GM18507 (cell line): ENCODE measurements at regions not wholly inside any gene's neighbourhood (a gene's known extent, or its start where the extent isn't known, plus 50 kb on each side); places are given as distances from the start of the nearest gene placed in this dataset.
"Not testable (repeated sequence)": the region's sequence is repeated elsewhere in the genome, so short reads cannot be mapped to it uniquely, and the experiment has no call there.

Experiments used
- DNase-seq: peaks from one replicate; pipeline ENCODE4 v3.0.0; 2011; ENCODE audit warnings: low read depth; ENCODE audit not compliant: insufficient read length; ENCODE audit errors: extremely low spot score
- FAIRE-seq: peaks from 2 replicates; lab custom pipeline; 2011; peaks lifted over from hg19 to GRCh38; lab: Jason Lieb, UNC

DNA sequence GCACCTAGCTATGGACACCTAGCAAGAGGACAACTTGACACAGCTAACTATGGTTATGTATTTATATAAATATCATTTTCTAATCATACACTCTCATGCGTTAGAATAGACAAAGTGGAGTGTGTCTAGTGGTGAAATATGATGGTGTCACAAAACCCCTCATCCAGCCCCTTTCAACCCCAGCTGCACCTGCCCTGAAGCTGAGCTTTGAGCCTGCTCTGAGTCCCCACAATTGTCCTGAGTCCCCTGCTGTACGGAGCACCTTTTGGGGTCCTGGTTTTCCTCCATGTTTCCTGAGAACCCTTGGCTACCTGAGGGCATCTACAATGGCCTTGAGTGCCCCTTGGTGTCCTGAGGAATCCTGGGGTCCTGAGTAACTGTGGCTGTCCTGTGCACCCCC, 1072.8 kb downstream of the TMEM121 start:
- no peak for FAIRE-seq

DNA sequence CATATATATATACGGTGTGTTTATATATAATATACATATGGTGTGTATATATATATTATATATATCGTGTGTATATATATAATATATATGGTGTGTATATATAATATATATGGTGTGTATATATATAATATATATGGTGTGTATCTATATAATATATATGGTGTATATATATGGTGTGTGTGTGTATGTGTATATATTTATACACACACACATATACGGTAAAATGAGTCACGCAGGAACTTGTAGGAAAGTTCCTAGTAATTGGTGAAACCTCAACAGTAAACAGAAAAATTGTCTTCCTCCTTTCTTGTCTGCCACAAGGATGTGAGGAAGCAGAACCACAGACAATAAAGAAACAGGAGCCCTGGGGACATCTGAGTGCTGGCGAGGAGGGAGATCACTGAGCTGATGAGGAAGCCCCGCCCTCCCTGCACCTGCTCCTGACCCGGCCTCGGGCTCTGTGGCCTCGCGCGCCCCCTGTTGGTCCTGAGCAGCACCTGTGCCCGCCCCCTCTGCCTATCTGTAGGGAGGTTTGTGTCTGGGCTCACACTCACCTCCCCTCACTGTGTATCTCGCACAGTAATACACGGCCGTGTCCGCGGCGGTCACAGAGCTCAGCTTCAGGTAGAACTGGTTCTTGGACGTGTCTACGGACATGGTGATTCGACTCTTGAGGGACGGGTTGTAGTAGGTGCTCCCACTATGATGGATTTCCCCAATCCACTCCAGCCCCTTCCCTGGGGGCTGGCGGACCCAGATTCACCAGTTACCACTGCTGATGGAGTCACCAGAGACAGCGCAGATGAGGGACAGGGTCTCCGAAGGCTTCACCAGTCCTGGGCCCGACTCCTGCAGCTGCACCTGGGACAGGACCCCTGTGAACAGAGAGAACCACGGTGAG, 1079.4 kb downstream of the TMEM121 start:
- FAIRE-seq = peak; percentile 83
- peak; percentile 67 for DNase-seq

More for the DNA sequence above, 1072.8 kb downstream of the TMEM121 start:
- no peak for DNase-seq

DNA sequence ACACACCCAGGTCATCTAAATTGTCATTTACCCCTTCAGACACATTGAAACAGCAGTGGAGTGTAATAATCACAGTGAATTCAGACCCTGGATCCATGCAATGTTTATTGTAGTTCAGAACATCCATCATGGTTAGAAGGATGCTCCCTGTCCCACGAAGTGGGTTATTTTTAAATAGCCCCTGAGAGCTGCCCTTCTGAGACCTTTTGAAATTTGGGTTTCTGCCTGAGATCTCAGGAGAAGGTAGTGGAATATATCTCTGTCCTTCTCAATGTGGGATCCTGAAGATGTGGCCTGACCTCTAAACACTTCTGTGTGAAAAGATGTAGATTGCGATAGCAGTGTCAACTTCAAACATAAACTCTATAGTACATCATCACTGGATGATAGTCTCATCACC, 1080.6 kb downstream of the TMEM121 start:
- no peak for FAIRE-seq
- DNase-seq = no peak

DNA sequence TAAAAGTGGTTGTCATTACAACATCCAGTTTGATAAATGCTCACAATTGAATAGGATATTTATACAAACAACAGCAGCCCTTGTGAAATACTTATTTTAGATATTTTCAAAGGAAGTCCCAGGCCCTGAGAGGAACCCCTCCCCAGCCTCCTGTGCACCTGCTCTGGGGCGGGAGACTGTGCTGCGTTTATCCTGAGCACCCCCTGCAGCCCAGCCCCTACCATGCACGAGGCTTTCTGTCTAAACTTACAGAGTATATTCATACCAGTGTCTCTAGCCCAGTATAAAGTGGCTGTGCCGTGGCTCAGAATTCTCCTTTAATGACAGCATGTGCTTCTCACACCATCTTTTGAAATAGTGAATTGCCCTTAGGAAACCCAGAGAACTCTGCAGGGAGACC, 1084.3 kb downstream of the TMEM121 start:
- no peak for FAIRE-seq
- DNase-seq = no peak

DNA sequence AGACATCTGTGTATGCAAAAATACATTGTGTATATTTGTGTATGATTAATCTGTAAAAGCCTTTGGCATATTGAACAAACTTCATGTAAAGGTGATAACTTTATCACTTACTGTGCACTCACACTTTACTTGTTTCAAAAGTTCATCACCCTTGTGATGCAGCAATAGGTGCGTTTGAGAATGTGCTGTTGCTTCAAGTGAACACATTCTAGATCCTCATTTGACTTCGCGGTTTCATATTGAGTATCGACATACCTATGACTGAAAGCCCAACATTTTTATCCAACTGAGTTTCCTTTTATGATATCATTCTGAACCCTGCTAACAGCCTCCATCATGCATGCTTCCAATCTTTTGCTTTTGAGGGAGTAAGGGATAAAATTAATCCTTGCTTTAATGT, 1086.9 kb downstream of the TMEM121 start:
- no peak for DNase-seq
- FAIRE-seq = no peak

DNA sequence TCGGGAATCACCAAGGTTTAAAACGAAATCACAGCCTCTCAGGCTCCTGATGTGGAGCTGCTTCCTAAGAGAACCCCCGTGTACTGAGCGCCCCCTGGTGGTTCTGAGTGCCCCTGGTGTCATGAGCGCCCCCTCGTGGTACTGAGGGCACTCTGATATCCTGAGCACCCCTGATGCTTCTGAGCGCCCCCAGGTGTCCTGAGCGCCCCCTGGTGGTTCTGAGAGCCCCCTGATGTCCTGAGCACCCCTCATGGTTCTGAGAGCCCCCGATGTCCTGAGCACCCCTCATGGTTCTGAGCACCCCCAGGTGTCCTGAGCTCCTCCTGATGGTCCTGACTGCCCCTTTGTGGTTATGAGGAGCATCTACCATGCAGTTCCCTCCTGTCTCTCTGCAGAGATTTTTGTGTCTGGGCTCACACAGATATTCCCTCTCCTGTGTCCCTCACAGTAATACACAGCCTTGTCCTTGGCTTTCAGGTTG, 1092.1 kb downstream of the TMEM121 start:
- DNase-seq = not testable (repeated sequence)
- peak; percentile 24 for FAIRE-seq

DNA sequence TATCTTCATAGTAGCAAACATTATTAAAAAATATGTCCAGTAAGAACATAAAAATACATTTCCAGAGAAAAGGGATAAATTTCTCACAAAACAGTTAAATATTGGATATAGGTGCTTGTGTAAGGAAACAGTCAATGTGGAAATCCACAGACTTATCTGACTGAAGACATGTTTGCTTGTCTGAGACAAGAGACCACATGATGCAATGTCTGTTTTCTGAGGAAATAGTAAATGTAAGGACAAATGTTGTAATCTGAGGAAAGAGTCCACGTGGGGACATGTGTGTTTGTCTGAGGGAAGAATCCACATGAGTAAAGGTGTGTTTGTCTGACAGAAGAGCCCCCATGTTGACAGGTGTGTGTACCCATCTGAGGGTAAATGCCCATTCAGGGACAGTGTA, 1093.2 kb downstream of the TMEM121 start:
- FAIRE-seq = no peak
- no peak for DNase-seq

DNA sequence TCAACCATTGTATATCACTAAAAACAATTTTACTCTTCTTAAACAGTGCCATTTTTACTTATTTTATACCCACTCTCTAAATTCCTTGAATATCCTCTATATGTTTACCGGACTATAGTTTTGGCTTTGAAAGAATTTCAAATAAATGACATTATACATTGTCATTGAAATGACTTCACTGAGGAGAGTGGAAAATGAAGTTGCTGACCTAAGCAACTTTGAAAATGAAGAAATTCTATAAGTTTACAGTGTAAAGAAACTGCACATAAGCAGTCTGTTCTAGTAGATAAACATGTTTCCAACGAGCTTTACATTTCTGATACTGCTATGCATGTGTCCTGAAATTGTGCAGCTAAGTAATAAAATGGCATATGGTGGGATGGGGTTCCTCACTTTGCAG, 1094.0 kb downstream of the TMEM121 start:
- no peak for FAIRE-seq
- no peak for DNase-seq

DNA sequence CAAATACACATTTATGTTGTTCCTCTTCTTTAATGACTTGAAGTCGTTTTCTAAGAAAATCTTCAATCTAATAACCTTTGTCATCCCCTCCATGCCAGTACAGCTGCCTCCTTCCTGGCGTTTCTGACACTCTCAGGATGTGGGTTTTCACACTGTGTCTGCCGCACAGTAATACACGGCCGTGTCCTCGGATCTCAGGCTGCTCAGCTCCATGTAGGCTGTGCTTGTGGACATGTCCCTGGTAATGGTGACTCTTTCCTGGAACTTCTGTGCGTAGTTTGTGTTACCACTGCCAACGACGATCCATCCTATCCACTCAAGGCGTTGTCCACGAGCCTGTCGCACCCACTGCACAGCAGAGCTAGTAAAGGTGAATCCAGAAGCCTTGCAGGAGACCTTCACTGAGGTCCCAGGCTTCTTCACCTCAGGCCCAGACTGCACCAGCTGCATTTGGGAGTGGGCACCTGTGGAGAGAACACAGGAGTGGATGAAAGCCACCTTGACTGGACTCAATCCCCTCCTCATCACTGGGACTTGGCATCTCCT, 1095.9 kb downstream of the TMEM121 start:
- DNase-seq = no peak
- FAIRE-seq = no peak

DNA sequence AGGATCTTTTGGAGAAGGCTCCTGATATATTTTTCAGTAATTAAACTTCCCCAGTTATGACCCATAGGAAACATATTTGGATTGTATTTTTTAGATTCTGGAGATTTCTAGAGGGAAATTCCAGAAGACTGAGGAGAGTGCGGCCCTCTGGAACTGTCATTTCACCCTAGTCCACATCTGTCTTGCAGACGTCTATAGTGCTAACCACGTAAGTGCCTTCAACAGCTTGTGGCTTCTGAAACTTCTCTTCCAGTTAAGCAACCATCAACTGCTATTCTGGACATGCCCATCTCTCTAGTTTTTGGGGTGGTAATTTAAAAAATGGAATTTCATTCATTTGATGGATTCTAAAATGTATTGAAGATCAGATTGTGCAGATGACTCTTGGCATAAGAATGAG, 1098.8 kb downstream of the TMEM121 start:
- DNase-seq = no peak

DNA sequence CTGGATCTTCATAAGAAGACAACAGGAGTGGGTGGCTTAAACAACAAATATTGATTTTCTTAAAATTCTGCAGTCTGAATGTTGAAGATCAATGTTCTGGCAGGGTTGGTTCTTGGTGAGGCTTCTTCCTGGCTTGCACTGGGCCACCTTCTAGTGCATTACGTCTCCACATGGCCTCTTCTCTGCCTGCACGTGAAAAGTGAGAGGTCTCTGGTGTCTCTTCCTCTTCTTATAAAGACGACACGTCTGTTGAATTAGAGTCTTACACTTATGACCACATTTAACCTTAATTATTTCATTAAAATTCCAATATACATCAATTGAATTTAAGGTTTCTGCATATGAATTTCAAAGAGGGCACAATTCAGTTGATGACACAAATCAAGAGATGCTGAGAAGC, 1100.1 kb downstream of the TMEM121 start:
- not testable (repeated sequence) for FAIRE-seq, DNase-seq

More for the DNA sequence above, 1098.8 kb downstream of the TMEM121 start:
- no peak for FAIRE-seq

DNA sequence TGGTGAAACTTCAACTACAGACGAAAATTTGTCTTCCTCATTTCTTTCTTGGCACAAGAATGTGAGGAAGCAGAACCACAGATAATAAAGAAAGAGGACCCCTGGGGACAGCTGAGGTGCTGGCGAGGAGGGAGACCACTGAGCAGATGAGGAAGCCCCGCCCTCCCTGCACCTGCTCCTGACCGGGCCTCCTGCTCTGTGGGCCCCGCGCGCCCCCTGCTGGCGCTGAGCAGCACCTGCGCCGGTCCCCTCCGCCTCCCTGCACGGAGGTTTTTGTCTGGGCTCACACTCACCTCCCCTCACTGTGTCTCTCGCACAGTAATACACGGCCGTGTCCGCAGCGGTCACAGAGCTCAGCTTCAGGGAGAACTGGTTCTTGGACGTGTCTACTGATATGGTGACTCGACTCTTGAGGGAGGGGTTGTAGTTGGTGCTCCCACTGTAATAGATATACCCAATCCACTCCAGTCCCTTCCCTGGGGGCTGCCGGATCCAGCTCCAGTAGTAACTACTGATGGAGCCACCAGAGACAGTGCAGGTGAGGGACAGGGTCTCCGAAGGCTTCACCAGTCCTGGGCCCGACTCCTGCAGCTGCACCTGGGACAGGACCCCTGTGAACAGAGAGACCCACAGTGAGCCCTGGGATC, 1100.7 kb downstream of the TMEM121 start:
- FAIRE-seq = peak; percentile 94
- DNase-seq = peak; percentile 36

DNA sequence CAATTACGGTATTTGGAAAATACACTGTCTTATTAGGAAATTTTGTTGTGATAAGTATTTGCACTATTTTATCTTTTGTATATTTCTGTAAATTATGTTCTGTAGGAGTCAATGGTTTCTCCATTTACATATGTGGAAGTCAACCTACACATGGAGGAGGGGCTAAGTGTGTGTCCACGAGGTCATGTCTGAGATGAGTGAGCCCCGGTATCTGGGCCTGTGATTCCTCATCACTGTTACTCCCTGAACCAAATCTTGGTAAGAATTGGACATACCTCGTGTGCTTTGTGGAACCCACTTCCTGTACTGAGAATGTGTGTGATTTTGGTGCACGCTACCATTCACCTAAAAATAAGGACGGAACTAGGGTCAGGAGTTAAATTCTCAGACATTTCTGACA, 1105.5 kb downstream of the TMEM121 start:
- DNase-seq = no peak
- FAIRE-seq = no peak

DNA sequence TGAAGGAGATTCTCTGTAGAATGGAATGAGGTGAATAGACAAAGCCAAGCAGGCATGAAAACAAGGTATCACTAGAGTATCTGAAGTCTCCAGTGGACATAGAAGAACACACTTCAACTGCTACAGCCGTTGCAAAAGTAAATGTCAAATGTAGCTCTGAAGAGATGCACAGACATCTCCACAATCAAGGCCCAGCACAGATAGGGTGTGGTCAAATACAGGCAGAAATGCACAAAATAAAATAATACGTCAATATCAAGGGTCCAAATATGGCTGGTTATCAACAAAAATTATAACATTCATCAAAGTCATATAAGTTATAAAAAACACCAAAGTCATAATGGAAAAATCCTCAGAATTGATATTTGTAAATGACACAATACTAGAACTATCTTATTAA, 1107.3 kb downstream of the TMEM121 start:
- DNase-seq (no peak), FAIRE-seq (no peak)

DNA sequence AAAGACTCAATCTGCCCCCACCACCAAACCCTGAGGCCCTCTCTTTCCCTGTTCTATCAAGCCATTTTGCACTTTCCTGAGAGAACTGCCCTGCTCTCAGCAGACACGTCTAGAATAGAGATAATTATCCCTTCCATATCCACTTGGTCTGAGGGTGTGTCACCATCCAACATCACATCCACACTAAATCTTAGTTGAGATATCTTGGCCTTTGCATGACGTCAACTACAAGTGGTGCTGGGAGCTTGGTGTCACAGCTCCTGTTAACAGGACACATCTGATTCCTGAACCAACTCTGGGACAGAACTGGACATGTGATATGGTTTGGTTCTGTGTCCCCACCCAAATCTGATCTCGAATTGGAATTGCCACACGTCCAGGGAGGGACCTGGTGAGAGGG, 1109.2 kb downstream of the TMEM121 start:
- FAIRE-seq (no peak), DNase-seq (no peak)

DNA sequence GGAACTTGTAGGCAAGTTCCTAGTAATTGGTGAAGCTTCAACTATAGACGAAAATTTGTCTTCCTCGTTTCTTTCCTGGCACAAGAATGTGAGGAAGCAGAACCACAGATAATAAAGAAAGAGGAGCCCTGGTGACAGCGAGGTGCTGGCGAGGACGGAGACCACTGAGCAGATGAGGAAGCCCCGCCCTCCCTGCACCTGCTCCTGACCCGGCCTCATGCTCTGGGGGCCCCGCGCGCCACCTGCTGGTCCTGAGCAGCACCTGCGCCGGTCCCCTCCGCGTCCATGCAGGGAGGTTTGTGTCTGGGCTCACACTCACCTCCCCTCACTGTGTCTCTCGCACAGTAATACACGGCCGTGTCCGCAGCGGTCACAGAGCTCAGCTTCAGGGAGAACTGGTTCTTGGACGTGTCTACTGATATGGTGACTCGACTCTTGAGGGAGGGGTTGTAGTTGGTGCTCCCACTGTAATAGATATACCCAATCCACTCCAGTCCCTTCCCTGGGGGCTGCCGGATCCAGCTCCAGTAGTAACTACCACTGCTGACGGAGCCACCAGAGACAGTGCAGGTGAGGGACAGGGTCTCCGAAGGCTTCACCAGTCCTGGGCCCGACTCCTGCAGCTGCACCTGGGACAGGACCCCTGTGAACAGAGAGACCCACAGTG, 1112.5 kb downstream of the TMEM121 start:
- not testable (repeated sequence) for FAIRE-seq, DNase-seq

DNA sequence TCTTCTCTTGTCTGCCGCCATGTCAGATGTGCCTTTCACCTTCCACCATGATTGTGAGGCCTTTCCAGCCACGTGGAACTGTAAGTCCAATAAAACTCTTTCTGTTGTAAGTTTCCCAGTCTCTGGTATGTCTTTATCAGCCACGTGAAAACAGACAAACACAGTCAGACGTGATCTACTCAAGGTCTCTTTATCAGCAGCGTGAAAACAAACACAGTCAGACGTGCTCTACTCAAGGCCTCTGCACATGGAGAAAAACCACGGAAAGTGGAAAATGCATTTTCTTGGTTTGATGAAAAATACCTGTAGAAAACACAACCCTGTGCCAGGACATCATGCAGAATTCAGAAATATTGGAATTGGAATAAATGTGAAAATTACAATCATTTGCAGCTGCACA, 1115.7 kb downstream of the TMEM121 start:
- FAIRE-seq = no peak
- no peak for DNase-seq

DNA sequence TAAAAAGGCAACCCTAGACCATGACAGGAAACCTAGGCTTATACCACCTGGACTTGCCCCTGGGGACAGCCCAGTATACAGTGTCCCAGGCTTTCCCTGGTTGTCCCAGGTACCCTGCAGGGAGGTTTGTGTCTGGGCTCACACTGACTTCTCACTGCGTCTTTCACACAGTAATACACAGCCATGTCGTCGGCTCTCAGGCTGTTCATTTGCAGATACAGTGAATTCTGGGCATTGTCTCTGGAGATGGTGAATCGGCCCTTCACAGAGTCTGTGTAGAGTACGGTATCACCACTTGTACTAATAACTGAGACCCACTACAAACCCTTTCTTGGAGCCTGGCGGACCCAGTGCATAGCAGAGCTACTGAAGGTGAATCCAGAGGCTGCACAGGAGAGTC, 1116.6 kb downstream of the TMEM121 start:
- not testable (repeated sequence) for FAIRE-seq, DNase-seq

DNA sequence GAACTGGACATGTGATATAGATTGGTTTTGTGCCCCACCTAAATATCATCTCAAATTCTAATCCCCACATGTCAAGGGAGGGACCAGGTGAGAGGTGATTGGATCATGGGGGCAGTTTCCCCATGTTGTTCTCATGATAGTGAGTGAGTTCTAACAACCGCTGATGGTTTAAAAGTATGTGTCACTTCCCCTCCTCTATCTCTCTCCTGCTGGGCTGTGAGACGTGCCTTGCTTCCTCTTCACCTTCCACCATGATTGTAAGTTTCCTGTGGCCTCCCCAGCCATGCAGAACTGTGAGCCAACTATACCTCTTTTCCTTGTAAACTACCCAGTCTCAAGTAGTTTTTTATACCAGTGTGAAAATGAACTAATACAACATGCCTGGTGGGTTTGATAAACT, 1122.5 kb downstream of the TMEM121 start:
- not testable (repeated sequence) for DNase-seq, FAIRE-seq

DNA sequence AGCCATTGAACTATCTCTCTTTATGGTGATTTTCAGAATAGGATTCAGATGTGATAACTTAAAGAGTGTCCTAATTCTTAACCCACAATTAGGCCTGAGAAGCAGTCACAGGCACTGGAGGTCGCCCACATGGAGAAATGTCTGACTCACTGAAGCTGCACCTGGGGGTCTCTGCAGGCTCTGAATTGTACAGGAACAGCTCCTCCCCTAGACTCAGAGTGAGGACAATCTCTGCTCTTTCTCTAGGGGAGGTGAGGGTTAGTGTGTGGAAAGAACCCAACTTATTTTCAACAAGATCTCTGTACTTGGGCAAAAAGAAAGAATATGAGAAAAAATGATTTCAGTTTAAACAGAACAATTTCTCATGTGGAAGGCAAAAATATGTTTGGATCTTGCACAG, 1124.6 kb downstream of the TMEM121 start:
- no peak for DNase-seq

More for the DNA sequence above, 1124.6 kb downstream of the TMEM121 start:
- FAIRE-seq = no peak
